Thoracic aorta (tissue), 2 donors: ENCODE measurements at regions not wholly inside any gene's neighbourhood (a gene's known extent, or its start where the extent isn't known, plus 50 kb on each side); places are given as distances from the start of the nearest gene placed in this dataset.

ENCODE experiments used
- ATAC-seq: fragments of 150-250 bp; one replicate; pipeline ENCODE4 v1.8.0; 2017; ENCODE audit warnings: low read depth; ENCODE audit not compliant: insufficient number of reproducible peaks, low FRiP score
- DNase-seq: peaks from one replicate; pipeline ENCODE4 v3.0.0-alpha.2; 2020; ENCODE audit warnings: low spot score
- H3K27ac ChIP-seq, 2 donors: fragments of 200-600 bp; sonication (generic); 1 replicate in 1 of 2; 2 replicates in 1 of 2; pipeline ENCODE4 v1.5.1; 2016; ENCODE audit warnings: mild to moderate bottlenecking in 2 of 2, moderate library complexity in 2 of 2
- H3K27me3 ChIP-seq: fragments of 200-600 bp; sonication (generic); replicated peaks from 2 replicates; pipeline ENCODE4 v1.6.0; 2016; ENCODE audit warnings: mild to moderate bottlenecking; ENCODE audit not compliant: insufficient read depth
- H3K36me3 ChIP-seq: fragments of 200-600 bp; sonication (generic); one replicate; pipeline ENCODE4 v1.5.1; 2016
- H3K4me1 ChIP-seq, 2 donors: fragments of 200-600 bp; sonication (generic); 1 replicate in 1 of 2; 2 replicates in 1 of 2; pipeline versions ENCODE4 v1.5.1 to v1.6.0; 2016; ENCODE audit warnings: low read depth in 2 of 2, mild to moderate bottlenecking in 1 of 2; ENCODE audit not compliant: control insufficient read depth in 1 of 2
- H3K4me3 ChIP-seq: fragments of 200-600 bp; sonication (generic); 2 replicates; pipeline ENCODE4 v1.5.1; 2016; ENCODE audit warnings: mild to moderate bottlenecking
- H3K9me3 ChIP-seq: fragments of 200-600 bp; sonication (generic); 2 replicates; pipeline ENCODE4 v1.5.1; 2016
- TF ChIP-seq, protein P1 (sequence below): fragments of 200-600 bp; sonication (generic); IDR thresholded peaks from one replicate; pipeline ENCODE4 v1.5.1; 2019; ENCODE audit warnings: antibody characterized with exemption

DNA sequence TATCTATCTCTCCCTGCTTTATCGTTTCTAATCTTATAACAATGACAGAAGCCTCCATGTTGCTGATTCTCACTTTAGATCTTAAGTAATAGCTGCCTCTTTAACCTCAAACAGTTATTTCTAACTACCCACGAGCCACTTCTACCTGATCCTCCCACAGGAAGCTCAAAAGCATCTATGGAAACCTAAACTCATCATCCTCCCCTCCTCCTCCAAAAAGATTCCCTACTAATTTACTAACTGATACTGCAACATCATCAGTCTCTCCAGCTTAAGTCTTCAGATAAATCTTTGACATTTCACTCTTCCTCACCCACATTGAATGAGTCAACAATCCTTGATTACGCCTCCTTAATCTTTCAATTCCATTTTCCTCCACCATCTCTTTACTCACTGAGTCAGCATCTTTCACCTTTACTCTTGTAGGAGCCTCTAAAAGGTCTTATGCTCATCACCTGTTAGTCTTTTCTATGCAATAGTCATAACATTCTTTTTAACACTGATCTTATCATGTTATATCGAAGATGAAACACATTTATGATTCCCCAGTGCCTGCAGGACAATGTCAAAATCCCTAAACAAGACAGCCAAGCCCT is 526.7 kb upstream of the CDH4 start:
- ATAC-seq (no peak), DNase-seq (no peak)
- H3K27ac ChIP-seq = no peak overlapping the region
- H3K36me3 ChIP-seq = no peaks in the 10 kb centered on the region
- no peak overlapping the region for H3K4me3 ChIP-seq
- H3K27me3 ChIP-seq = no peaks in the 10 kb centered on the region
- TF ChIP-seq, protein P1, sequence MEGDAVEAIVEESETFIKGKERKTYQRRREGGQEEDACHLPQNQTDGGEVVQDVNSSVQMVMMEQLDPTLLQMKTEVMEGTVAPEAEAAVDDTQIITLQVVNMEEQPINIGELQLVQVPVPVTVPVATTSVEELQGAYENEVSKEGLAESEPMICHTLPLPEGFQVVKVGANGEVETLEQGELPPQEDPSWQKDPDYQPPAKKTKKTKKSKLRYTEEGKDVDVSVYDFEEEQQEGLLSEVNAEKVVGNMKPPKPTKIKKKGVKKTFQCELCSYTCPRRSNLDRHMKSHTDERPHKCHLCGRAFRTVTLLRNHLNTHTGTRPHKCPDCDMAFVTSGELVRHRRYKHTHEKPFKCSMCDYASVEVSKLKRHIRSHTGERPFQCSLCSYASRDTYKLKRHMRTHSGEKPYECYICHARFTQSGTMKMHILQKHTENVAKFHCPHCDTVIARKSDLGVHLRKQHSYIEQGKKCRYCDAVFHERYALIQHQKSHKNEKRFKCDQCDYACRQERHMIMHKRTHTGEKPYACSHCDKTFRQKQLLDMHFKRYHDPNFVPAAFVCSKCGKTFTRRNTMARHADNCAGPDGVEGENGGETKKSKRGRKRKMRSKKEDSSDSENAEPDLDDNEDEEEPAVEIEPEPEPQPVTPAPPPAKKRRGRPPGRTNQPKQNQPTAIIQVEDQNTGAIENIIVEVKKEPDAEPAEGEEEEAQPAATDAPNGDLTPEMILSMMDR = no peak
- no peaks in the 10 kb centered on the region for H3K4me1 ChIP-seq
- H3K9me3 ChIP-seq = no peaks in the 10 kb centered on the region

DNA sequence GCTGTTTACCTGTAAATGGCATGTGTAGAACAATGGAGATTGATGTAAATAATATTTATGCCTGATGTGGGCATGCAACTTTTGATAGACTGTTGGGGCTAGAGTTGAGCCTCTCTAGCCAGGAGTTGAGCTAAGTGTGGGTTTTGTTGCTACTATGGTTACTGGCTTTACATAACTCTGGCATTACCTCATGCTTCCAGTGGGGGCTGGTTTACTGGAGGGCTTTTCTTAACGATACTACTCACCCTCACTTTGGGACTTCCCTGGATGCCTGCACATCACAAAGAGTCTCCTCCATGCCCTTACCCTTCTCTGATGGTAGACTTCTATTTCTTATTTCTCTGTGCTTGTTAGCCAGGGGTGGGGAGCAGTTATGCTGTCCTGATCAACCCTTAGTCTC is 524.6 kb upstream of the CDH4 start:
- H3K4me1 ChIP-seq = no peaks in the 10 kb centered on the region
- no peaks in the 10 kb centered on the region for H3K27me3 ChIP-seq
- ATAC-seq (no peak), DNase-seq (no peak)
- H3K4me3 ChIP-seq = no peak overlapping the region
- H3K27ac ChIP-seq = no peak overlapping the region
- no peaks in the 10 kb centered on the region for H3K36me3 ChIP-seq
- TF ChIP-seq, protein P1 = no peak
- no peaks in the 10 kb centered on the region for H3K9me3 ChIP-seq

DNA sequence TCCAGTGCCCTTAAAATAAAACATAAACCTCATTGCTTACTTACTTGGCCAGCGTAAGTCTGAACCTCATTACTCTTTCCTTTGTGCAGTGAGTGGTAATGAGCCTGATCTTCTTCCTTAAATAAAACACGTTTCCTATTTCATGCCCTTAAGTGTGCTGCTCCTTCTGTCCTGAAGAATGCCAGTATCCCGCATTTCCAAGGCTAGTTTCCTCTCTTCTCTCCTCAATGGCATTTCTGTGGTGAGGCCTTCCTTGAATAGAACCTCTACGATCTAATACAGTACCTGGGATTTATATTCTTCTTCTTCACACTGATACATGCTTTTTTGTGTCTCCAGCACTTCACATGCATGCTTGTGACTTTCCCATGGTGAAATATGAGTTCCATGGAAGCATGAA is 523.4 kb upstream of the CDH4 start:
- Histone ChIP-seq H3K9me3 (no peaks in the 10 kb centered on the region), H3K4me1 (no peaks in the 10 kb centered on the region), H3K36me3 (no peaks in the 10 kb centered on the region), H3K27me3 (no peaks in the 10 kb centered on the region), H3K27ac (no peak overlapping the region), H3K4me3 (no peak overlapping the region)
- ATAC-seq (no peak), DNase-seq (no peak)
- TF ChIP-seq, protein P1 = no peak

DNA sequence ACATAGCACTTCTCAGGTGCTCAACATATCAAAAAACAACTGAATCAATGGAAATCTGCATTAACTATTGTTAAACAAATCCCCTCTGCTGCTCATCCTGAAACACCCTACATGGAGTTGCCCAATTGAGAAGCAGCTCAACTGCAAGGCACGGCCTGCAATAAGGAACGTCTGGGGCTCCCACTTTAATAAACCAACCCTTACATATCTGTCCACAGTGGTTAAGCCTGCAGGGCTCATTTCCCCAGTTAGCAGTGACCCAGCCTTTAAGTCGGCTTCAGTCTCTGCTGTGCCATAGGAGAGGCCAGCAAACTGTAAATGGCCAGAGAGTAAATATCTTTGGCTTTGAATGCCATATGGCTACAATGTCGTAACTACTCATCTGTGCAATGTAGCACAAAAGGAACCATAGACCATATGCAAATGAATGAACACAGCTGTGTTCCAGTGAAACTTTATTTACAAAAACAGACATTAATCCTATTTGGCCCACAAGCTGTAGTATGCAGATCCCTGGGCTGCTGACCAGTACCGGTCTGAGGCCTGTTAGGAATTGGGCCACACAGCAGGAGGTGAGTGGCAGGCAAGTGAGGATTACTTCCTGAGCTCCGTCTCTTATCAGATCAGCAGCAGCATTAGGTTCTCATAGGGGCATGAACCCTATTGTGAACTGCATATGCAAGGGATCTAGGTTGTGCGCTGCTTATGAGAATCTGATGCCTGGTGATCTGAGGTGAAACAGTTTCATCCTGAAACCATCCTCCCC is 522.7 kb upstream of the CDH4 start:
- Histone ChIP-seq H3K9me3 (no peaks in the 10 kb centered on the region), H3K4me3 (no peak overlapping the region), H3K27ac (no peak overlapping the region), H3K4me1 (no peaks in the 10 kb centered on the region), H3K36me3 (no peaks in the 10 kb centered on the region), H3K27me3 (no peaks in the 10 kb centered on the region)
- ATAC-seq (no peak), DNase-seq (no peak)
- TF ChIP-seq, protein P1 = no peak

DNA sequence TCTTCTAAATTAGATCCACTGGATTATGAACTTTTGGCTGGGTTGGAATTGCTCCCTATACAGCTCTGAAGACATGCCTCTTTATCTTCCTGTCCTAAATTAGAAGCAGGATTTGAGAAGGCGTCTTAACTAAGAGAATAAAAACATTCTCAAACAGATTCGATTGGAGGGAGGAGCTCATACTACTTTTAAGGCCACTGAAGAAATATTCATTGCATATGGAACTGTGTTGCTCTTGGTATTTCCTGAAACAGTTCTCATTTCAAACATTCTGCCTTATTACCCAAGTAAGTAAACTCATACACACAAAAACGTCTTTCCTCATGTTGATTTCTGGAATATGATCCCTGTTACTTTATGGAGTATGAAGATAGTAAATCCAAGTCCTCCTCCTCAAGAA is 519.7 kb upstream of the CDH4 start:
- Histone ChIP-seq H3K4me3 (no peak overlapping the region), H3K36me3 (no peaks in the 10 kb centered on the region), H3K27me3 (no peaks in the 10 kb centered on the region), H3K27ac (no peak overlapping the region), H3K4me1 (no peaks in the 10 kb centered on the region), H3K9me3 (no peaks in the 10 kb centered on the region)
- no peak for DNase-seq
- no peak for ATAC-seq
- TF ChIP-seq, protein P1 = no peak
